ENCODE measurements at regions not wholly inside any gene's neighbourhood (a gene's known extent, or its start where the extent isn't known, plus 50 kb on each side); places are given as distances from the start of the nearest gene placed in this dataset.

DNA sequence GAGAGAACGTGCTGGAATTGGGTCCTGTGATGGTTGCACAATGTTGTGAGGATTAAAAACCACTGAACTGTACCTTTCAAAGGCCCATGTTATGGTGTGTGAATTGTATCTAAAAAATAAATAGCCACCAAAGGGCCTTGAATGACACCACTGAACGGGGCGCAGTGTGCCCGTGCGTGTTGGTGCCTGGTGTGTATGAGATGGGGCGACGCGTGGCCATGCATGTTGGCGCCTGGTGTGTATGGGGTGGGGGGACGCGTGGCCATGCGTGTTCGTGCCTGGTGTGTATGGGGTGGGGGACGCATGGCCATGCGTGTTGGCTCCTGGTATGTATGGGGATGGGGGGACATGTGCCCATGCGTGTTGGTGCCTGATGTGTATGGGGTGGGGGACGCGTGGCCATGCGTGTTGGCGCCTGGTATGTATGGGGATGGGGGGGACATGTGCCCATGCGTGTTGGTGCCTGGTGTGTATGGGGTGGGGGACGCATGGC, 66.6 kb upstream of the HELT start (continued):
- TF ChIP-seq RAD21 (IDR thresholded peaks at IDR 0.05 in 1 of 2, conservative IDR thresholded peaks at IDR 0.05 in 1 of 2; ENCODE audit: low read depth in 2 of 2, low read length in 2 of 2) (no peak), SP4 (IDR thresholded peaks at IDR 0.05; ENCODE audit: low read length) (no peak), KDM5A (IDR thresholded peaks at IDR 0.05; ENCODE audit: low read length) (no peak), SP2 (IDR thresholded peaks at IDR 0.05; ENCODE audit: low read length) (no peak), CHD2 (IDR thresholded peaks at IDR 0.05; ENCODE audit: low read length) (no peak), SIX5 (IDR thresholded peaks at IDR 0.05; ENCODE audit: low read depth, low read length) (no peak)
- TF ChIP-seq, protein P1, sequence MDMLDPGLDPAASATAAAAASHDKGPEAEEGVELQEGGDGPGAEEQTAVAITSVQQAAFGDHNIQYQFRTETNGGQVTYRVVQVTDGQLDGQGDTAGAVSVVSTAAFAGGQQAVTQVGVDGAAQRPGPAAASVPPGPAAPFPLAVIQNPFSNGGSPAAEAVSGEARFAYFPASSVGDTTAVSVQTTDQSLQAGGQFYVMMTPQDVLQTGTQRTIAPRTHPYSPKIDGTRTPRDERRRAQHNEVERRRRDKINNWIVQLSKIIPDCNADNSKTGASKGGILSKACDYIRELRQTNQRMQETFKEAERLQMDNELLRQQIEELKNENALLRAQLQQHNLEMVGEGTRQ (IDR thresholded peaks at IDR 0.05; ENCODE audit: low read length): no peak

Measured in H1 (cell line).